Right lobe of liver (tissue), 4 donors: ENCODE measurements at regions not wholly inside any gene's neighbourhood (a gene's known extent, or its start where the extent isn't known, plus 50 kb on each side); places are given as distances from the start of the nearest gene placed in this dataset.
"Not testable (repeated sequence)": the region's sequence is repeated elsewhere in the genome, so short reads cannot be mapped to it uniquely, and the experiment has no call there.

Source experiments
- POLR2A ChIP-seq: fragments of 450-650 bp; IDR thresholded peaks from one replicate; pipeline ENCODE4 v1.6.1; 2017; ENCODE audit warnings: antibody characterized with exemption, mild to moderate bottlenecking
- TF ChIP-seq, protein P1 (sequence below), 4 donors: fragments of 200-600 bp in 3 of 4; fragments of 450-650 bp in 1 of 4; IDR thresholded peaks; one replicate each; pipeline versions ENCODE4 v1.5.1 to v1.8.0; 2016 to 2022; ENCODE audit warnings: antibody characterized with exemption in 4 of 4, mild to moderate bottlenecking in 2 of 4
- donor health status: DM: no; HTN: no; CAD: no.
- donor health status: DM: no; HTN: no; CAD: no.
- donor health status: DM: no; HTN: yes; CAD: no.

DNA sequence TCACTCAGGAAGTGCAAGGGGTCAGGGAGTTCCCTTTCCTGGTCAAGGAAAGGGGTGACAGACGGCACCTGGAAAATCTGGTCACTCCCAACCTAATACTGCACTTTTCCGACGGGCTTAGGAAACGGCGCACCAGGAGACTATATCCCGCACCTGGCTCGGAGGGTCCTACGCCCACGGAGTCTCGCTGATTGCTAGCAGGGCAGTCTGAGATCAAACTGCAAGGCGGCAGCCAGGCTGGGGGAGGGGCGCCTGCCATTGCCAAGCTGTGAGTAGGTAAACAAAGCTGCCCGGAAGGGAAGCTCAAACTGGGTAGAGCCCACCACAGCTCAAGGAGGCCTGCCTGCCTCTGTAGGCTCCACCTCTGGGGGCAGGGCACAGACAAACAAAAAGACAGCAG lies 142.8 kb downstream of the RPL10L start:
- TF ChIP-seq, protein P1, sequence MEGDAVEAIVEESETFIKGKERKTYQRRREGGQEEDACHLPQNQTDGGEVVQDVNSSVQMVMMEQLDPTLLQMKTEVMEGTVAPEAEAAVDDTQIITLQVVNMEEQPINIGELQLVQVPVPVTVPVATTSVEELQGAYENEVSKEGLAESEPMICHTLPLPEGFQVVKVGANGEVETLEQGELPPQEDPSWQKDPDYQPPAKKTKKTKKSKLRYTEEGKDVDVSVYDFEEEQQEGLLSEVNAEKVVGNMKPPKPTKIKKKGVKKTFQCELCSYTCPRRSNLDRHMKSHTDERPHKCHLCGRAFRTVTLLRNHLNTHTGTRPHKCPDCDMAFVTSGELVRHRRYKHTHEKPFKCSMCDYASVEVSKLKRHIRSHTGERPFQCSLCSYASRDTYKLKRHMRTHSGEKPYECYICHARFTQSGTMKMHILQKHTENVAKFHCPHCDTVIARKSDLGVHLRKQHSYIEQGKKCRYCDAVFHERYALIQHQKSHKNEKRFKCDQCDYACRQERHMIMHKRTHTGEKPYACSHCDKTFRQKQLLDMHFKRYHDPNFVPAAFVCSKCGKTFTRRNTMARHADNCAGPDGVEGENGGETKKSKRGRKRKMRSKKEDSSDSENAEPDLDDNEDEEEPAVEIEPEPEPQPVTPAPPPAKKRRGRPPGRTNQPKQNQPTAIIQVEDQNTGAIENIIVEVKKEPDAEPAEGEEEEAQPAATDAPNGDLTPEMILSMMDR (IDR thresholded peaks at IDR 0.05) = not testable (repeated sequence)
- not testable (repeated sequence) for TF ChIP-seq POLR2A
